ENCODE measurements at regions not wholly inside any gene's neighbourhood (a gene's known extent, or its start where the extent isn't known, plus 50 kb on each side); places are given as distances from the start of the nearest gene placed in this dataset.

GRCh38 chr17:13970531-13970930 lies 98.8 kb upstream of the COX10 start:
- H3K27ac ChIP-seq, result no peak overlapping the region
- H3K4me3 ChIP-seq, result no peak overlapping the region
- H3K9me3 ChIP-seq, result no peaks in the 10 kb centered on the region
- no peak for TF ChIP-seq CTCF (IDR thresholded peaks at IDR 0.05)
- H3K4me1 ChIP-seq, result no peaks in the 10 kb centered on the region
- no peaks in the 10 kb centered on the region for H3K36me3 ChIP-seq
- H3K27me3 ChIP-seq, result no peaks in the 10 kb centered on the region
- DNase-seq (ENCODE audit: low spot score), result no peak

GRCh38 chr17:13973960-13974651 lies 95.2 kb upstream of the COX10 start:
- H3K27me3 ChIP-seq, result no peaks in the 10 kb centered on the region
- no peaks in the 10 kb centered on the region for H3K4me1 ChIP-seq
- no peak for DNase-seq (ENCODE audit: low spot score)

GRCh38 chr17:13977837-13978236 lies 91.5 kb upstream of the COX10 start:
- Histone ChIP-seq H3K27ac (no peak overlapping the region), H3K4me3 (no peak overlapping the region), H3K9me3 (no peaks in the 10 kb centered on the region), H3K36me3 (no peaks in the 10 kb centered on the region), H3K27me3 (no peaks in the 10 kb centered on the region), H3K4me1 (no peaks in the 10 kb centered on the region)
- TF ChIP-seq CTCF (IDR thresholded peaks at IDR 0.05), result no peak
- DNase-seq (ENCODE audit: low spot score), result no peak

More at GRCh38 chr17:13973960-13974651, 95.2 kb upstream of the COX10 start:
- Histone ChIP-seq H3K9me3 (no peaks in the 10 kb centered on the region), H3K27ac (no peak overlapping the region), H3K4me3 (no peak overlapping the region), H3K36me3 (no peaks in the 10 kb centered on the region)
- no peak for TF ChIP-seq CTCF (IDR thresholded peaks at IDR 0.05)

- H3K27me3 ChIP-seq, result no peaks in the 10 kb centered on the region
These were observed 90.8 kb upstream of the COX10 start for GRCh38 chr17:13978478-13978877.

GRCh38 chr17:13981881-13982280 lies 87.4 kb upstream of the COX10 start:
- no peaks in the 10 kb centered on the region for H3K27me3 ChIP-seq
- no peak overlapping the region for H3K4me3 ChIP-seq
- H3K9me3 ChIP-seq, result no peaks in the 10 kb centered on the region
- no peak for TF ChIP-seq CTCF (IDR thresholded peaks at IDR 0.05)
- no peaks in the 10 kb centered on the region for H3K4me1 ChIP-seq
- no peaks in the 10 kb centered on the region for H3K36me3 ChIP-seq
- no peak overlapping the region for H3K27ac ChIP-seq
- DNase-seq (ENCODE audit: low spot score), result no peak

More at GRCh38 chr17:13978478-13978877, 90.8 kb upstream of the COX10 start:
- H3K4me3 ChIP-seq, result no peak overlapping the region
- no peaks in the 10 kb centered on the region for H3K9me3 ChIP-seq
- H3K4me1 ChIP-seq, result no peaks in the 10 kb centered on the region
- no peak for TF ChIP-seq CTCF (IDR thresholded peaks at IDR 0.05)
- no peak overlapping the region for H3K27ac ChIP-seq
- no peak for DNase-seq (ENCODE audit: low spot score)
- H3K36me3 ChIP-seq, result no peaks in the 10 kb centered on the region

GRCh38 chr17:13984956-13985355 lies 84.3 kb upstream of the COX10 start:
- Histone ChIP-seq H3K9me3 (no peaks in the 10 kb centered on the region), H3K4me1 (no peaks in the 10 kb centered on the region), H3K27me3 (no peaks in the 10 kb centered on the region), H3K27ac (no peak overlapping the region), H3K4me3 (no peak overlapping the region), H3K36me3 (no peaks in the 10 kb centered on the region)
- TF ChIP-seq CTCF (IDR thresholded peaks at IDR 0.05), result no peak
- DNase-seq (ENCODE audit: low spot score), result no peak

All from right atrium auricular region (tissue), 2 donors.